ENCODE measurements at regions not wholly inside any gene's neighbourhood (a gene's known extent, or its start where the extent isn't known, plus 50 kb on each side); places are given as distances from the start of the nearest gene placed in this dataset.

GRCh38 chr7:89661876-89662275, 492.4 kb upstream of the STEAP1 start:
- no peak for TF ChIP-seq CTCF (IDR thresholded peaks at IDR 0.05)
- TF ChIP-seq POLR2A (IDR thresholded peaks at IDR 0.05), result no peak
